CD14-positive monocyte (primary cell): ENCODE measurements at regions not wholly inside any gene's neighbourhood (a gene's known extent, or its start where the extent isn't known, plus 50 kb on each side); places are given as distances from the start of the nearest gene placed in this dataset.

Experiments used
- DNase-seq, 3 donors: peaks; one replicate each; pipeline ENCODE4 v3.0.0-alpha.2; 2011 to 2022
- H2AFZ ChIP-seq: 2 replicates; pipeline ENCODE4 v1.6.0; 2012; ENCODE audit warnings: mild to moderate bottlenecking, low read depth, low read length, inconsistent platforms; ENCODE audit not compliant: insufficient read depth, poor library complexity, severe bottlenecking
- H3K27ac ChIP-seq, 2 donors: 1 replicate in 1 of 2; 2 replicates in 1 of 2; pipeline ENCODE4 v1.5.1; 2012 to 2013; ENCODE audit warnings: low read length in 2 of 2, control low read depth in 1 of 2, inconsistent platforms in 1 of 2, low read depth in 1 of 2, mild to moderate bottlenecking in 1 of 2
- H3K27me3 ChIP-seq, 2 donors: one replicate each; pipeline versions ENCODE4 v1.6.0 to v1.6.1; 2011 to 2013; ENCODE audit warnings: low read length in 2 of 2; ENCODE audit not compliant: control insufficient read depth in 2 of 2, insufficient read depth in 2 of 2
- H3K36me3 ChIP-seq, 2 donors: replicated peaks in 1 of 2; 1 replicate in 1 of 2; 2 replicates in 1 of 2; pipeline versions ENCODE4 v1.5.1 to v1.6.1; 2012 to 2013; ENCODE audit warnings: low read length in 2 of 2, control low read depth in 1 of 2, inconsistent platforms in 1 of 2, mild to moderate bottlenecking in 1 of 2; ENCODE audit not compliant: insufficient read depth in 2 of 2, control insufficient read depth in 1 of 2
- H3K4me1 ChIP-seq, 2 donors: 1 replicate in 1 of 2; 2 replicates in 1 of 2; pipeline versions ENCODE4 v1.5.1 to v1.6.1; 2012 to 2013; ENCODE audit warnings: low read length in 2 of 2, control low read depth in 1 of 2, inconsistent platforms in 1 of 2, mild to moderate bottlenecking in 1 of 2, moderate library complexity in 1 of 2; ENCODE audit not compliant: insufficient read depth in 2 of 2, control insufficient read depth in 1 of 2
- H3K4me2 ChIP-seq: replicated peaks from 2 replicates; pipeline ENCODE3; 2012; ENCODE audit warnings: low read length, moderate library complexity, mild to moderate bottlenecking; ENCODE audit not compliant: poor library complexity, severe bottlenecking; ENCODE audit errors: extremely low read depth
- H3K4me3 ChIP-seq, 3 experiments: fragments of 200-600 bp in 1 of 3; sonication (generic) in 1 of 3; replicated peaks in 1 of 3; 1 replicate in 2 of 3; 2 replicates in 1 of 3; pipeline ENCODE4 v1.5.1; 2011 to 2013; ENCODE audit warnings: low read length in 3 of 3, mild to moderate bottlenecking in 3 of 3, control low read depth in 2 of 3, low read depth in 2 of 3, inconsistent platforms in 1 of 3, moderate library complexity in 1 of 3
- H3K79me2 ChIP-seq: 2 replicates; pipeline ENCODE4 v1.6.0; 2012; ENCODE audit warnings: mild to moderate bottlenecking, control low read depth, inconsistent platforms, low read length, moderate library complexity; ENCODE audit not compliant: insufficient read depth
- H3K9ac ChIP-seq: 2 replicates; pipeline ENCODE4 v1.6.0; 2017; ENCODE audit warnings: low read length, mild to moderate bottlenecking; ENCODE audit not compliant: insufficient read depth, poor library complexity, severe bottlenecking
- H3K9me3 ChIP-seq, 2 donors: replicated peaks in 1 of 2; 1 replicate in 1 of 2; 2 replicates in 1 of 2; pipeline versions ENCODE4 v1.5.1 to v1.6.1; 2012 to 2013; ENCODE audit warnings: low read length in 2 of 2, control low read depth in 1 of 2; ENCODE audit not compliant: control insufficient read depth in 1 of 2, insufficient read depth in 1 of 2
- H4K20me1 ChIP-seq: 2 replicates; pipeline ENCODE4 v1.6.0; 2012; ENCODE audit warnings: mild to moderate bottlenecking, low read length, control low read depth, moderate library complexity; ENCODE audit not compliant: insufficient read depth
- H3K27ac Mint-ChIP-seq, 7 donors: one replicate each; pipeline ENCODE4 v1.8.0; 2020; ENCODE audit warnings: mild to moderate bottlenecking in 7 of 7, mixed read lengths in 7 of 7, moderate library complexity in 6 of 7, inconsistent platforms in 2 of 7
- H3K27me3 Mint-ChIP-seq, 3 donors: one replicate each; pipeline ENCODE4 v1.8.0; 2021 to 2022; ENCODE audit warnings: low read depth in 3 of 3, mild to moderate bottlenecking in 3 of 3, mixed read lengths in 3 of 3, moderate library complexity in 3 of 3, inconsistent platforms in 1 of 3
- H3K36me3 Mint-ChIP-seq, 2 donors: one replicate each; pipeline ENCODE4 v1.8.0; 2020; ENCODE audit warnings: mixed read lengths in 2 of 2, inconsistent platforms in 1 of 2, mild to moderate bottlenecking in 1 of 2
- H3K4me1 Mint-ChIP-seq: one replicate; pipeline ENCODE4 v1.8.0; 2020; ENCODE audit warnings: mild to moderate bottlenecking, mixed read lengths
- H3K4me3 Mint-ChIP-seq, 2 donors: one replicate each; pipeline ENCODE4 v1.8.0; 2020; ENCODE audit warnings: mild to moderate bottlenecking in 2 of 2, mixed read lengths in 2 of 2, moderate library complexity in 1 of 2
- H3K9me3 Mint-ChIP-seq, 7 donors: one replicate each; pipeline ENCODE4 v1.8.0; 2020 to 2022; ENCODE audit warnings: mixed read lengths in 7 of 7, mild to moderate bottlenecking in 6 of 7, moderate library complexity in 6 of 7, inconsistent platforms in 2 of 7
- CTCF ChIP-seq: fragments of 200-600 bp; IDR thresholded peaks from one replicate; pipeline ENCODE4 v1.8.0; 2022; ENCODE audit warnings: antibody characterized with exemption, mild to moderate bottlenecking
- WGBS: methylation state at CpG from one replicate; pipeline ENCODE4 v1.1.5; 2013; ENCODE audit warnings: missing lambda C conversion rate; ENCODE audit not compliant: insufficient coverage; 5-methylcytosine and 5-hydroxymethylcytosine counted together
- intact Hi-C, 2 donors: fragments of 100-400 bp; cut with micrococcal nuclease; formaldehyde crosslinking; loops; one replicate each; pipeline versions ENCODE4 v1.15.0 to v1.15.1; 2023

DNA sequence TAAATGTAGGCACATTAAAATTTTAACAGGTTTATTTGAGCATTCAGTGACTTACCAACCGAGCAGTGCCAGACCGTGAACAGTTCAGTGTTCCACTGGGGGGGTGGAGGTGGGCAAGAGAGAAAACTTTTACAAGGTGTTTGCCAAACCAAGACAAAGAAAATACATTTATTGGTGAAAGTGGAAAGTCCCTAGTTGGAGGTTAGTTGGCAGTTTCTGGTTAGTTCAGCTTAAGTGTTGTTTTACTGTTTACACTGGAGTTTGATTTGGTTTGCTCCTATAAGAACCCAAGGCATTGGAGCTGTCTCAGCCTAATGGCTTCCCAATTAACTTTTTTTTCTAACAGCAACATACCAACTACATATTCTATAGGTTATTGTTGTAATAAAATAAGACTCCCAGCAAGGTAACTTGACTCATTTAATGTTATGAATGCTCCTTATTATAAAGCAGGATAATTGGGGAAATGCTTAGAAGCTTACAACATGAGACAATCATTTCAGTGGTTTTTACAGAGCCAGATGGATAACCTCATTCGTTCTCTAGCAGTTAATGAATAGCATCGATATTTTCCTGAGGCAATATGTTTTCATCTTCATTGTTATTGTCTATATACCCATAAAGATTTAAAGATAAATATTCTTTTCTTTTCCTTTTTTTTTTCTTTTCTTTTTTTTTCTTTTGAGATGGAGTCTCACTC lies 115.8 kb downstream of the ETNK1 start:
- peaks cover 0 to 6% of the 10 kb centered on the region in 2 donors for H3K9me3 ChIP-seq
- no peaks in the 10 kb centered on the region for H3K4me1 ChIP-seq
- H3K4me1 Mint-ChIP-seq = no peaks in the 10 kb centered on the region
- TF ChIP-seq CTCF = no peak
- intact Hi-C loops = no loop called here
- H3K9me3 Mint-ChIP-seq = peaks cover 0 to 8% (median 6%) of the 10 kb centered on the region in 7 donors
- peaks cover 0 to 2% (median 0%) of the 10 kb centered on the region in 3 donors for H3K27me3 Mint-ChIP-seq
- H3K9ac ChIP-seq = no peak overlapping the region
- DNase-seq = no peak
- H3K36me3 ChIP-seq = no peaks in the 10 kb centered on the region
- H4K20me1 ChIP-seq = no peaks in the 10 kb centered on the region
- H3K27ac Mint-ChIP-seq = no peak overlapping the region
- H3K36me3 Mint-ChIP-seq = no peaks in the 10 kb centered on the region
- no peak overlapping the region for H3K4me3 ChIP-seq
- H3K79me2 ChIP-seq = no peaks in the 10 kb centered on the region
- H3K27ac ChIP-seq = no peak overlapping the region
- H3K4me3 Mint-ChIP-seq = no peak overlapping the region
- no CpG with 5 or more reads among the region's 4 CpGs for WGBS
- no peak overlapping the region for H3K4me2 ChIP-seq
- no peak overlapping the region for H2AFZ ChIP-seq
- H3K27me3 ChIP-seq = no peaks in the 10 kb centered on the region

GRCh38 chr12:22743700-22744099 lies 118.7 kb downstream of the ETNK1 start:
- Histone ChIP-seq H3K36me3 (no peaks in the 10 kb centered on the region), H3K4me2 (no peak overlapping the region), H3K27me3 (no peaks in the 10 kb centered on the region), H3K27ac (no peak overlapping the region), H3K4me1 (no peaks in the 10 kb centered on the region), H3K9ac (no peak overlapping the region), H4K20me1 (no peaks in the 10 kb centered on the region), H2AFZ (no peak overlapping the region), H3K9me3 (peaks cover 0 to 6% of the 10 kb centered on the region in 2 donors), H3K4me3 (no peak overlapping the region), H3K79me2 (no peaks in the 10 kb centered on the region)
- peaks cover 0 to 8% (median 6%) of the 10 kb centered on the region in 7 donors for H3K9me3 Mint-ChIP-seq
- H3K27me3 Mint-ChIP-seq = peaks cover 0 to 2% (median 0%) of the 10 kb centered on the region in 3 donors
- H3K4me1 Mint-ChIP-seq = no peaks in the 10 kb centered on the region
- H3K36me3 Mint-ChIP-seq = no peaks in the 10 kb centered on the region
- intact Hi-C loops = no loop called here
- no peak for TF ChIP-seq CTCF
- no peak overlapping the region for H3K27ac Mint-ChIP-seq
- DNase-seq = no peak
- no peak overlapping the region for H3K4me3 Mint-ChIP-seq
